ENCODE measurements at regions not wholly inside any gene's neighbourhood (a gene's known extent, or its start where the extent isn't known, plus 50 kb on each side); places are given as distances from the start of the nearest gene placed in this dataset.

DNA sequence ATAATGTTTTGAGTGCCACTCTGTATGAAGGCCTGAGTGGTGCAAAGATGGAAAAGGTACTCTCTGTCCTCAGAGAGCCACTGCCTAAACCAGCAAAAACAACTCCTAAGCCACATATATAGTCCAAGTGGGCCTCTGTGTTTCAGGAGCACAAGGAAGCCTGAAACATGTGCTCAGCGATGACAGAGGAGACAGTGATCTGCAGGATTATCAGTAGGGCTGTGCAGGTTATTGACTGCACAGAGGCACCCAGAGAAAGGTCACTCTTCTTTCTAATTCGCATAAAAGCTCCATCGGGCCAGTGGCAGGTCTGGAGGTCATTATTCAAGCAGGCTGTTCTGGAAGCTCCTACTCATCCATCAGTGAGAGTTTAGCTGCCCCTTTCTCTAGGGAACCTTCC lies 361.9 kb downstream of the BCL11B start:
- no peaks in the 10 kb centered on the region for H3K36me3 ChIP-seq (ENCODE audit: control insufficient read depth in 2 of 2, insufficient read depth in 1 of 2, low read length in 2 of 2)
- no peaks in the 10 kb centered on the region for H3K9me3 ChIP-seq (ENCODE audit: control insufficient read depth, insufficient read depth, low read depth, low read length)
- POLR2A ChIA-PET: no interaction called here
- H3K4me3 ChIP-seq (ENCODE audit: low read depth, low read length): no peak overlapping the region
- CTCF ChIA-PET: no interaction called here
- peaks cover 8% of the 10 kb centered on the region for H3K4me1 ChIP-seq (ENCODE audit: control insufficient read depth, insufficient read depth, low read length)
- no peak overlapping the region for H3K27ac ChIP-seq (ENCODE audit: extremely low read depth, low read depth, low read length)
- TF ChIP-seq ZNF175 (tag by site-specific recombination; IDR thresholded peaks at IDR 0.05) (no peak), ZNF292 (tag by site-specific recombination; IDR thresholded peaks at IDR 0.05; ENCODE audit: borderline replicate concordance, low read depth) (no peak), ZBTB7A (tag by site-specific recombination; IDR thresholded peaks at IDR 0.05; ENCODE audit: low read depth) (no peak), KLF7 (tag by site-specific recombination; IDR thresholded peaks at IDR 0.05; ENCODE audit: borderline replicate concordance) (no peak), ZNF350 (tag by site-specific recombination; IDR thresholded peaks at IDR 0.05) (no peak), ZNF10 (tag by site-specific recombination; IDR thresholded peaks at IDR 0.05) (no peak), ZNF548 (tag by site-specific recombination; IDR thresholded peaks at IDR 0.05) (no peak), ZNF704 (tag by site-specific recombination; IDR thresholded peaks at IDR 0.05) (no peak), ZNF791 (tag by site-specific recombination; IDR thresholded peaks at IDR 0.05) (no peak), ZNF530 (tag by site-specific recombination; IDR thresholded peaks at IDR 0.05; ENCODE audit: low read depth) (no peak), KLF8 (tag by site-specific recombination; IDR thresholded peaks at IDR 0.05) (no peak), SALL2 (tag by site-specific recombination; IDR thresholded peaks at IDR 0.05; ENCODE audit: borderline replicate concordance) (no peak), ZNF133 (tag by site-specific recombination; IDR thresholded peaks at IDR 0.05) (no peak), KLF9 (tag by site-specific recombination; IDR thresholded peaks at IDR 0.05; ENCODE audit: low read depth) (no peak), ZNF354C (tag by site-specific recombination; IDR thresholded peaks at IDR 0.05; ENCODE audit: borderline replicate concordance, low read depth) (no peak), ZNF510 (tag by site-specific recombination; IDR thresholded peaks at IDR 0.05; ENCODE audit: insufficient replicate concordance) (no peak), EGR2 (tag by site-specific recombination; IDR thresholded peaks at IDR 0.05; ENCODE audit: low read depth) (no peak)

GRCh38 chr14:98912655-98913054 lies 359.3 kb downstream of the BCL11B start:
- ChIA-PET POLR2A (no interaction called here), CTCF (interaction anchor here (0.6 kb wide), 1 partner anchor 29 kb away, joined by 3 read pairs; no protein-coding TSS in a partner anchor)
- TF ChIP-seq KLF1 (tag by site-specific recombination; IDR thresholded peaks at IDR 0.05): no peak
- no peak for TF ChIP-seq ZSCAN18 (tag by site-specific recombination; IDR thresholded peaks at IDR 0.05)
- TF ChIP-seq, protein P1, sequence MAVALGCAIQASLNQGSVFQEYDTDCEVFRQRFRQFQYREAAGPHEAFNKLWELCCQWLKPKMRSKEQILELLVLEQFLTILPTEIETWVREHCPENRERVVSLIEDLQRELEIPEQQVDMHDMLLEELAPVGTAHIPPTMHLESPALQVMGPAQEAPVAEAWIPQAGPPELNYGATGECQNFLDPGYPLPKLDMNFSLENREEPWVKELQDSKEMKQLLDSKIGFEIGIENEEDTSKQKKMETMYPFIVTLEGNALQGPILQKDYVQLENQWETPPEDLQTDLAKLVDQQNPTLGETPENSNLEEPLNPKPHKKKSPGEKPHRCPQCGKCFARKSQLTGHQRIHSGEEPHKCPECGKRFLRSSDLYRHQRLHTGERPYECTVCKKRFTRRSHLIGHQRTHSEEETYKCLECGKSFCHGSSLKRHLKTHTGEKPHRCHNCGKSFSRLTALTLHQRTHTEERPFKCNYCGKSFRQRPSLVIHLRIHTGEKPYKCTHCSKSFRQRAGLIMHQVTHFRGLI (tag by site-specific recombination; IDR thresholded peaks at IDR 0.05): no peak
- TF ChIP-seq ZNF391 (tag by site-specific recombination; IDR thresholded peaks at IDR 0.05; ENCODE audit: borderline replicate concordance, low read depth): no peak
- TF ChIP-seq ZNF670 (tag by site-specific recombination; IDR thresholded peaks at IDR 0.05; ENCODE audit: low read depth): no peak
- TF ChIP-seq ZNF521 (tag by site-specific recombination; IDR thresholded peaks at IDR 0.05): no peak
- TF ChIP-seq YY2 (tag by site-specific recombination; IDR thresholded peaks at IDR 0.05): no peak
- no peak overlapping the region for H3K27ac ChIP-seq (ENCODE audit: extremely low read depth, low read depth, low read length)
- no peak overlapping the region for H3K4me3 ChIP-seq (ENCODE audit: low read depth, low read length)
- no peaks in the 10 kb centered on the region for H3K9me3 ChIP-seq (ENCODE audit: control insufficient read depth, insufficient read depth, low read depth, low read length)
- H3K36me3 ChIP-seq (ENCODE audit: control insufficient read depth in 2 of 2, insufficient read depth in 1 of 2, low read length in 2 of 2): no peaks in the 10 kb centered on the region
- H3K4me1 ChIP-seq (ENCODE audit: control insufficient read depth, insufficient read depth, low read length): peaks cover 2% of the 10 kb centered on the region; the same call in 1 of the 2 replicates
